ENCODE measurements at regions not wholly inside any gene's neighbourhood (a gene's known extent, or its start where the extent isn't known, plus 50 kb on each side); places are given as distances from the start of the nearest gene placed in this dataset.
A peak's percentile ranks its signal among the peaks of the same experiment; 100 is the strongest.
"Not testable (repeated sequence)": the region's sequence is repeated elsewhere in the genome, so short reads cannot be mapped to it uniquely, and the experiment has no call there.

GRCh38 chr20:26209171-26209941, 512.7 kb upstream of the ZNF337 start:
- Histone ChIP-seq H3K4me1 (ENCODE audit: control insufficient read depth, low read depth, low read length) (no peaks in the 10 kb centered on the region), H3K36me3 (ENCODE audit: control insufficient read depth, low read depth, low read length) (no peaks in the 10 kb centered on the region), H3K27me3 (ENCODE audit: control insufficient read depth, insufficient read depth, low read length) (peaks cover 51% of the 10 kb centered on the region), H3K27ac (ENCODE audit: low read length) (no peak overlapping the region), H3K9ac (ENCODE audit: low read length) (no peak overlapping the region), H3K4me3 (ENCODE audit: low read length) (peak overlapping the region; percentile 37), H3K9me3 (ENCODE audit: control insufficient read depth, low read depth, low read length) (no peaks in the 10 kb centered on the region)

GRCh38 chr20:26208296-26209091, 511.8 kb upstream of the ZNF337 start:
- H3K9me3 ChIP-seq (ENCODE audit: control insufficient read depth, low read depth, low read length) = no peaks in the 10 kb centered on the region
- H3K27ac ChIP-seq (ENCODE audit: low read length) = no peak overlapping the region
- no peaks in the 10 kb centered on the region for H3K36me3 ChIP-seq (ENCODE audit: control insufficient read depth, low read depth, low read length)
- peaks cover 51% of the 10 kb centered on the region for H3K27me3 ChIP-seq (ENCODE audit: control insufficient read depth, insufficient read depth, low read length)
- H3K4me1 ChIP-seq (ENCODE audit: control insufficient read depth, low read depth, low read length) = no peaks in the 10 kb centered on the region
- H3K9ac ChIP-seq (ENCODE audit: low read length) = no peak overlapping the region
- H3K4me3 ChIP-seq (ENCODE audit: low read length) = peak overlapping the region; percentile 50

GRCh38 chr20:26207967-26208295, 511.3 kb upstream of the ZNF337 start:
- H3K4me1 ChIP-seq (ENCODE audit: control insufficient read depth, low read depth, low read length); H3K27ac ChIP-seq (ENCODE audit: low read length); H3K9me3 ChIP-seq (ENCODE audit: control insufficient read depth, low read depth, low read length); H3K36me3 ChIP-seq (ENCODE audit: control insufficient read depth, low read depth, low read length); H3K9ac ChIP-seq (ENCODE audit: low read length): not testable (repeated sequence)
- peak overlapping the region; percentile 50 for H3K4me3 ChIP-seq (ENCODE audit: low read length)
- H3K27me3 ChIP-seq (ENCODE audit: control insufficient read depth, insufficient read depth, low read length) = peaks cover 51% of the 10 kb centered on the region

- Histone ChIP-seq H3K4me3 (ENCODE audit: low read length) (peak overlapping the region; percentile 50), H3K36me3 (ENCODE audit: control insufficient read depth, low read depth, low read length) (no peaks in the 10 kb centered on the region), H3K4me1 (ENCODE audit: control insufficient read depth, low read depth, low read length) (no peaks in the 10 kb centered on the region), H3K27ac (ENCODE audit: low read length) (no peak overlapping the region), H3K9me3 (ENCODE audit: control insufficient read depth, low read depth, low read length) (no peaks in the 10 kb centered on the region), H3K27me3 (ENCODE audit: control insufficient read depth, insufficient read depth, low read length) (peaks cover 51% of the 10 kb centered on the region), H3K9ac (ENCODE audit: low read length) (no peak overlapping the region)
Measured at GRCh38 chr20:26207237-26207966, 510.7 kb upstream of the ZNF337 start.

GRCh38 chr20:26205350-26205749, 508.7 kb upstream of the ZNF337 start:
- no peaks in the 10 kb centered on the region for H3K4me1 ChIP-seq (ENCODE audit: control insufficient read depth, low read depth, low read length)
- H3K27me3 ChIP-seq (ENCODE audit: control insufficient read depth, insufficient read depth, low read length) = peaks cover 45% of the 10 kb centered on the region
- H3K9me3 ChIP-seq (ENCODE audit: control insufficient read depth, low read depth, low read length) = peaks cover 14% of the 10 kb centered on the region
- H3K4me3 ChIP-seq (ENCODE audit: low read length) = no peak overlapping the region
- no peak overlapping the region for H3K9ac ChIP-seq (ENCODE audit: low read length)
- H3K36me3 ChIP-seq (ENCODE audit: control insufficient read depth, low read depth, low read length) = no peaks in the 10 kb centered on the region
- no peak overlapping the region for H3K27ac ChIP-seq (ENCODE audit: low read length)

- not testable (repeated sequence) for H3K36me3 ChIP-seq (ENCODE audit: control insufficient read depth, low read depth, low read length); H3K27ac ChIP-seq (ENCODE audit: low read length); H3K9ac ChIP-seq (ENCODE audit: low read length); H3K4me3 ChIP-seq (ENCODE audit: low read length); H3K4me1 ChIP-seq (ENCODE audit: control insufficient read depth, low read depth, low read length); H3K27me3 ChIP-seq (ENCODE audit: control insufficient read depth, insufficient read depth, low read length)
- peaks cover 16% of the 10 kb centered on the region for H3K9me3 ChIP-seq (ENCODE audit: control insufficient read depth, low read depth, low read length)
Measured at GRCh38 chr20:26201026-26201425, 504.4 kb upstream of the ZNF337 start.

- not testable (repeated sequence) for H3K36me3 ChIP-seq (ENCODE audit: control insufficient read depth, low read depth, low read length); H3K4me3 ChIP-seq (ENCODE audit: low read length); H3K27me3 ChIP-seq (ENCODE audit: control insufficient read depth, insufficient read depth, low read length); H3K9me3 ChIP-seq (ENCODE audit: control insufficient read depth, low read depth, low read length); H3K4me1 ChIP-seq (ENCODE audit: control insufficient read depth, low read depth, low read length); H3K27ac ChIP-seq (ENCODE audit: low read length); H3K9ac ChIP-seq (ENCODE audit: low read length)
Measured at GRCh38 chr20:26187329-26187728, 490.7 kb upstream of the ZNF337 start.

- not testable (repeated sequence) for H3K36me3 ChIP-seq (ENCODE audit: control insufficient read depth, low read depth, low read length); H3K9ac ChIP-seq (ENCODE audit: low read length); H3K27me3 ChIP-seq (ENCODE audit: control insufficient read depth, insufficient read depth, low read length); H3K27ac ChIP-seq (ENCODE audit: low read length); H3K4me3 ChIP-seq (ENCODE audit: low read length); H3K9me3 ChIP-seq (ENCODE audit: control insufficient read depth, low read depth, low read length); H3K4me1 ChIP-seq (ENCODE audit: control insufficient read depth, low read depth, low read length)
Measured at GRCh38 chr20:26183720-26184119, 487.1 kb upstream of the ZNF337 start.

GRCh38 chr20:26181364-26181763, 484.7 kb upstream of the ZNF337 start:
- H3K9ac ChIP-seq (ENCODE audit: low read length); H3K27me3 ChIP-seq (ENCODE audit: control insufficient read depth, insufficient read depth, low read length); H3K27ac ChIP-seq (ENCODE audit: low read length); H3K36me3 ChIP-seq (ENCODE audit: control insufficient read depth, low read depth, low read length); H3K9me3 ChIP-seq (ENCODE audit: control insufficient read depth, low read depth, low read length); H3K4me1 ChIP-seq (ENCODE audit: control insufficient read depth, low read depth, low read length); H3K4me3 ChIP-seq (ENCODE audit: low read length): not testable (repeated sequence)

- not testable (repeated sequence) for H3K27ac ChIP-seq (ENCODE audit: low read length); H3K27me3 ChIP-seq (ENCODE audit: control insufficient read depth, insufficient read depth, low read length); H3K36me3 ChIP-seq (ENCODE audit: control insufficient read depth, low read depth, low read length); H3K9me3 ChIP-seq (ENCODE audit: control insufficient read depth, low read depth, low read length); H3K4me3 ChIP-seq (ENCODE audit: low read length); H3K9ac ChIP-seq (ENCODE audit: low read length); H3K4me1 ChIP-seq (ENCODE audit: control insufficient read depth, low read depth, low read length)
Measured at GRCh38 chr20:26171875-26172274, 475.2 kb upstream of the ZNF337 start.

- no peaks in the 10 kb centered on the region for H3K36me3 ChIP-seq (ENCODE audit: control insufficient read depth, low read depth, low read length)
- no peak overlapping the region for H3K9ac ChIP-seq (ENCODE audit: low read length)
- no peak overlapping the region for H3K4me3 ChIP-seq (ENCODE audit: low read length)
- no peaks in the 10 kb centered on the region for H3K4me1 ChIP-seq (ENCODE audit: control insufficient read depth, low read depth, low read length)
- no peaks in the 10 kb centered on the region for H3K27me3 ChIP-seq (ENCODE audit: control insufficient read depth, insufficient read depth, low read length)
- H3K27ac ChIP-seq (ENCODE audit: low read length) = no peak overlapping the region
- no peaks in the 10 kb centered on the region for H3K9me3 ChIP-seq (ENCODE audit: control insufficient read depth, low read depth, low read length)
Measured at GRCh38 chr20:26169506-26169905, 472.9 kb upstream of the ZNF337 start.
